Sigmoid colon (tissue), 4 donors: ENCODE measurements at regions not wholly inside any gene's neighbourhood (a gene's known extent, or its start where the extent isn't known, plus 50 kb on each side); places are given as distances from the start of the nearest gene placed in this dataset.

Source experiments
- CTCF ChIP-seq, 4 experiments: fragments of 450-650 bp in 3 of 4; fragments of 200-600 bp in 1 of 4; IDR thresholded peaks; one replicate each; pipeline ENCODE4 v1.5.1; 2016 to 2019; ENCODE audit warnings: antibody characterized with exemption in 4 of 4, mild to moderate bottlenecking in 3 of 4, moderate library complexity in 2 of 4
- EP300 ChIP-seq, 4 donors: sonication (generic); formaldehyde crosslinking; IDR thresholded peaks; one replicate each; pipeline ENCODE4 v1.6.1; 2017; ENCODE audit warnings: antibody characterized with exemption in 4 of 4
- POLR2A ChIP-seq, 2 donors: fragments of 450-650 bp; IDR thresholded peaks; one replicate each; pipeline ENCODE4 v1.6.1; 2016; ENCODE audit warnings: antibody characterized with exemption in 2 of 2, mild to moderate bottlenecking in 2 of 2, moderate library complexity in 2 of 2
- POLR2AphosphoS5 ChIP-seq, 4 donors: sonication (generic); formaldehyde crosslinking; IDR thresholded peaks; one replicate each; pipeline ENCODE4 v1.6.1; 2017; ENCODE audit warnings: antibody characterized with exemption in 4 of 4

GRCh38 chr1:87511449-87511848 is 182.8 kb downstream of the LMO4 start:
- TF ChIP-seq CTCF (IDR thresholded peaks at IDR 0.05) = no peak
- TF ChIP-seq POLR2A (IDR thresholded peaks at IDR 0.05) = no peak
- no peak for TF ChIP-seq EP300 (IDR thresholded peaks at IDR 0.05)
- no peak for TF ChIP-seq POLR2AphosphoS5 (IDR thresholded peaks at IDR 0.05)
